ENCODE measurements at regions not wholly inside any gene's neighbourhood (a gene's known extent, or its start where the extent isn't known, plus 50 kb on each side); places are given as distances from the start of the nearest gene placed in this dataset.
"Not testable (repeated sequence)": the region's sequence is repeated elsewhere in the genome, so short reads cannot be mapped to it uniquely, and the experiment has no call there.

DNA sequence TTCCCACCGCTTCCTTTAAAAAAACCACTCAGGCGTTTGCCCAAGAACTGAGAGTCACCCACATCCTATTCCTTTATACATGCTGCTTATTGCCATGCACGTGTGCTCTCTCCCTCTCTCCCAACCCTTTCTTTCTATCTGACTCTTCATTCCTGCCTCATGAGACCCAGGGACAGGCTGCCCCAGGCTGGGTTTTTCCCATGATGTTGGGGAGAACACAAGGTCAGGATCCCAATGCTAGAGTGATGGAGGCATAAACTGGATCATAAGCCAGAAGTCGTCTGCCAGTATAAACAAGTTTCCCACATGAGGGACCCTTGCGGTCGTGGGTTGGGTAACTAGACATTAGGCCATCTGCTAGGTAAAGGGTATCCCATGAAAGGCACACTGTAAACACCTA, 64.9 kb downstream of the CD2 start:
- no peak for DNase-seq

DNA sequence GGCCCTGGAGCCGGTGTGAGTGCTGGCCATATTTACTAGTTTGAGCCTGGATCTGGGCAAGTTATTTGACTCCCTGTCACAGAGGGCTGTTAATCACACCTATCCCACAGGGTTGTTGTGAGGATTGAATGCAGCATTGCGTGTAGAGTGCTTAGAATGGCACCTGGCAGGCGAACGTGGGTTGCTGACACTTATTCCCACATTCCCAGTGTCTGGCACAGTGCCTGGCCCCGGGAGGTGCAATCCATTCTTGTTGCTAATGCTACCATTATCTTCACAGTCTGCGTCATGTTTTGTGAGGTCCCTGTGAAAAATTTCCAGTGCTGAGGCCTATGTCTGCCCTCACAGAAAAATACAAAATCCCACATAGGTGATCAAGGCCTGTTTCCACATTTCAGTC, 66.1 kb downstream of the CD2 start:
- DNase-seq: no peak

DNA sequence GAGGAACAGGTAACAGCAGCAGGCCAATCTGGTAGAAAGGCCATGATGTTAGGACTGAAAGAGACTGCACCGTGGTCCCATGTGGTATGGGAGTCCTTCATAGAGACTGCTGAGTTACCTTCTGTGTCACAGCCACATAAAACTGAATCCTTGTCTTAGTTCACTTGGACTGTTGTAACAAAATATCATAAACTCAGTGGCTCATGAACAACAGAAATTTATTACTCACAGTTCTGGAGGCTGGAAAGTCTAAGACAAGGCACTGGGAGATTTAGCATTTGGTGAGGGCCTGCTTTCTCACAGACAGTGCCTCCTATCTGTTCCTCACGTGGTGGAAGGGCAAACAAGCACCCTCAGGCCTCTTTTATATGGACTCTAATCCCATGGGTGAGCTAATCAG, 67.5 kb downstream of the CD2 start:
- DNase-seq: no peak

DNA sequence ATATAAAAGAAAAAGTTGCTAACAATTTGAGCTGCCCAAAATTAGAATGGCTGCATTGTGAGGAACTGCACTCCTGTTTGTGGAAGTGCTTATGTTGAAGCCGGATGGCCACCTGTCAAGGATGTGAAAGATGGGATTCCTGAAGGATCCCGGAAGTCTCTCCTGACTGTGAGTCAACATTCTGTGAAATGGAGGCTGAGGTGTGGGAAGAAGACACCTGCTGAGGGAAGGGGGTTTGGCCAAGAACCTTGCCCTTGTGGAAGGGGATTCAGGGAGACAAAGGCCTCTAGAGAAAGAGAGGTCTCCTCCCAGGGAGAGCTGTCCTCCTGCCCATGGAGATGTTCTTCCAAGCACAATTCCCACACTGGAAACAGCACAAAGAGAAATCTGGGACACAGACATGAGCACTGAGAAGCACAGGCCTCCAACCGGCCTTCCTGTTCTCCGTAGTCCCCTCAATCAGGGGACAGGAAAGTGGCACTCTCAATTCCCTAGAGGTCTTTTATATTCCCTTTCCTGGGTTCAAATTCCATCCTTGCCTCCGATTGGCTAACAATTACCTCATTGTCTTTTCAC, 70.5 kb downstream of the CD2 start:
- DNase-seq: peak; percentile 50

DNA sequence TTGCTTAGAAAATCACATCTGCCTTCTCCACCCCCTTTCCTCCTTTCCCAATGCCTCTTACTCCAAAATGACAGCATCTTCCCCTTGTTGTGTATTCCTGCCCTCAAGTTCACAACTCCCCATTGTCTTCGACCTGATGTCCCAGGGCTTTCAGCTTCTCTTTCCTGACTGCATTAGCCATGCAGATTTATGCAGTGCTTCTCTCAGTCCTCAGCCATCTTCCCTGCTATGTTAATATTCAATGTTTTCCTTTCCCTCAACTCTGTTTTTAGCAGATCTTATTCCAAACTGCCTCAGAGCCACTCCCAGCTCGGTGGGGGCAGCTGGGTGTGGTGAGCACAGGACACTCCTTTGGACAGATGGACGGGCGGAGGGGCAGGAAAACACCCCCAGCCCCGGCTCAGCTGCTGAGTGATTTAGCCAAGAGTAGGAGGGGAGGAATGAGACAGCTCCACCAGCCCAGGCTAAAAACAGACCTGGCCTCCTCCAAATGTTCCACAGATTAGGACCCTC, 71.0 kb downstream of the CD2 start:
- DNase-seq: peak; percentile 97

DNA sequence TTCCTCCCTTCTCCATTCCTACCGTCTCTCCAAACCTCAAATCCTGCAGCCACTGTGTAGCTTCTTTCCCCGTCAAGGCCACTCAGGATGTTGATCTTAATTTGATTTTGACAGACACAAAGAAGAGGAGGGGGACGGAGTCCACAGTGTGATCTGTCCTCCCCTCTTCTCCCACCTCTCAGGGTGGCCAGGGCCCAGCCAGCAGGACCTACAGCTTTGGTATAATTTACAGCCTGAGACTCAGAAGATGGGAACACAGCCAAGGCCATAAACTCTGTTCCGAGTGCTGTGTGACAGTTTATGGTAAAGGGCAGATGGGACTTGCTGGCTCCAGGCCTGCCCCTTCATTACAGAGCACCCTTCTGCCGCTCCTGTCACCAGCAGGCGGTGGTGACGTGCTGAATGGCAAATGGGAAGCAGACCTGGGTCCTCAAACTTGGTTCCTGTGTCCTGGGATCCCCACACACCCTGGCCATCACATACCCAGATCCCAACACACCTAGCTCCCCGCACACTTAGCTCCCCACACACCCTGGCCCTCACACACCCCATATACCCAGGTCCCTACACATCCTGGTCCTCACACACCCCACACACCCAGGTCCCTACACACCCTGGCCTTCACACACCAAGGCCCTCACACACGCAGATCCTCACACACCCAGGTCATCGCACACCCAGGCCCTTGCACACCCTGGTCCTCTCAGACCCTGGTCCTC, 71.6 kb downstream of the CD2 start:
- DNase-seq: peak; percentile 93

DNA sequence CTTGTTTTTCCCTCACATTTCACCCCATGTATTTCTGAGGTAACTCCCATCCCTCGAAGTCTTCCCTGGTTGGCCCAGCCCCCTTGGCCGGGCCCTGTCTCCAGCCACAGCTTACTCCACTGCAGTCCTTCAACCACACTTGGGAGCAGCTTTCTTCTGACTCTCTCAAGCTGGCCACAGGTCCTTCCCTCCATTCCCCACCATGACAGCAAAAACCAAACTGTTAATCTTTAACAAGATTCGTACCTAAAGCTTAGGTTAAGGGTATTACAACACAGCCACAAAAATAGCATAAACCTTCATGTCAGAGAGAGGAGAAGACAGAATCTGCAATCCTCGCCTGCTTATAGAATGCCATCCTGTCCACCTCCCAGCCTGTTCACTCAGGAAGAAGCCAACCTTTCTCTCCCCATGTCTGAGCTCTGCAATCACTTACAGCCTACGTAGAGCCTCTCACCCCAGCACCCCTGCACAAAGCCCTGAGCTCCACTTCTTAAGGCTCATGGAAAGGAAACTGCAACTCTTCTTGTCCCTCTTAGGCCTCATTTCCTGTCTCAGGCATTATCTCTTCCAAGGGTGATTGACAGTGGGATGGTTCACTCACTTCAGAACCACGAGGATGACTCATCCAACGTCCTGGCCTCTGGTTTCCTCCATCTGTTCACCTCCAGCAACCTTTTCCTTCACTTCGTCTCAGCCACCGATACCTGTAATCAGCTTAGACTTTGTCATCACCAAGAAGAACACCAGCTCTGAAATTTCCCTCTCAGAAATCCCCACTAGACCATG, 72.8 kb downstream of the CD2 start:
- no peak for DNase-seq

DNA sequence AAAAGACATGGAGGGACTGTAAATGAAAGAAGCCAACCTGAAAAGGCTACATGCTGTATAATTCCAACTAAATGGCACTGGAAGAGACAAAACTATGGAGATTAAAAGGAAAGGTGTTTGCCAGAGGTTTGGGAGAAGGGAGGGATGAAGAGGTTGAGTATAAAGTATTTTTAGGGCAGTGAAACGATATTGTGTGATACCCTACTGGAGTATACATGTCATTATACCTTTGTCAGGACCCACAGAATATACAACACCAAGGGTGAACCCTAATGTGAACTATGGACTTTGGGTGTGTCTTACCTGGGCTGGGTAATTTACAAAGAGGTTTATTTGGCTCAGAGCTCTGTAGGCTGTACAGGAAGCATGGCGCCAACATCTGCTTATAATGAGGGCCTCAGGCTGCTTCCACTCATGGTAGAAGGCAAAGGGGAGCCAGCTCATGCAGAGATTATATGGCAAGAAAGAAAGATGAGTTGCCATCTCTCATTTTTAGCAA, 73.4 kb downstream of the CD2 start:
- DNase-seq: no peak

DNA sequence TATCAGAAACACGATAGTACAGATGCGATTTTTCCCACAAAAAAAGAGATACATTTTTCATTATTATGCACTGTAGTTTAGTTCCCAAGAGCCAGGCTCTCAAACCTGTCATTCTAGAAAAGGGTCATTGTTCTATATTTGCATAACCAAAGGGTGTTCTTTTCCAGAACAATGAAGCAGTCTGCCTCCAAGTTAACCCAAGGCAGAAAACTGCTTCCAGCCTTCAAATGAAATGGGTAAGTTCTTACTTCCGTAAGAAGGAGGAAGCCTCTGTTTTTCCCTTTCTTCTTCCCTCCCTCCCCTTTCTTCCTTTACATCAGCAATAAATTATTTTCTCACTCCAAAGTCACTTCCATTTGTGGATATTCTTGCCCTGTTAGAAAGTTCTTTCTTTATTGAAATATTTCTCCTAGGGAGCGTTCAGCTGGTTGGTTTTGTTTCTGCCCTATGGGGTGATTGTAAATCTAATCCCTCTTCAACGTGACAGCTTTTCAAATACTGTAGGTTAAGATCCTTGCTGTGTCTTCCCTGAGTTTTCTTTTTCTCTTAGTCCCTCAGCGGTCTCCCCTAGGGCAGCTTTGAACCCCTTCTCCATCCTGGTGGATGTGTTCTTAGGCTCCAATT, 77.3 kb upstream of the PTGFRN start:
- no peak for DNase-seq

DNA sequence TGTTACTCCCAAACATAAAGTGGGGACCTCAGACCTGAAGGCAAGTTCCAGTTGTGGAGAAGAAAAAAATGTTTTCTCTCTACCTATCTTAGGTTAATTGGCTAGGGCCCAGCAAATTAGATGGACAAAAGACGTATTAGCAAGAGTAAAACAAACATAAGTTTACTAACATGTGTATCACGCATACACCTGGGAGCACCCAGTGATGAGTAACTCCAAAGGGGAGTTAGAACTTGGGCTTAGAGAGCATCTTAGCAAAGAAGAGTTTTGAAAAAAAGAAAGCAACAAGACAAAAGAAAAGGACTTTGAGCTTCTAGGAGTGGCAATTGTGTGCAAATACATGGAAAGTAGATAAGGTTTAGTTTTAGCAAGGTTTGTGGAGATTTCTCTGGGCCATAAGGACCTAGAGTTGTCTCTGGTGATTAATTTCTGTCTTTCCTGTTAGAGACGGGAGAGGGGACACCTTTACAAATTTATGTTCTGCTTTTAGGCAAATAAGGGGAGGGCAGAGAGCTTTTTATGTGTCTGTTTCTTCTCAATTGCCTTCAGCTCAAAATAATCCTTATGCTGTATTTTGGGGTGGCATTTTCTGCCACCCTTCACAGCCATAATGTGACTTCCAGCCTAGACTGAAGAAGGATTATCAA, 76.7 kb upstream of the PTGFRN start:
- no peak for DNase-seq

DNA sequence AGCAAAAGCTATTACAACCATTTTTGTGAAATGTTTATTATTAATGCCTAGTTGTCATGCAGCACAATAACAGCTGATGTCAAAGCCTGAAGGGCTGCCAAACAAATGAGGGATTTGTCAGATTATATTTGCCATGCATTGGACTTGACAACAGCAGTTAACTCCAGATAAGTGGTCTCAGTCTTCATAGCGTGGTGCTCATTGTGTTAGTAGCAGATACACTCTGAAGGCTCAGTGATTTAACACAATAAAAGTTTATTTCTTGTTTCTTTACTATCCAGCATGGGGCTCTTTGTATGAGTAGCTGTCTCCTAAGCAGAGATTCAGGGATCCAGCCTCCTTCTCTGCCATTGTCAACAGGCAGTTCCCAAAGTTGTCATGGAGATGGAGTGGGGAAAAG, 76.0 kb upstream of the PTGFRN start:
- DNase-seq: peak; percentile 88

DNA sequence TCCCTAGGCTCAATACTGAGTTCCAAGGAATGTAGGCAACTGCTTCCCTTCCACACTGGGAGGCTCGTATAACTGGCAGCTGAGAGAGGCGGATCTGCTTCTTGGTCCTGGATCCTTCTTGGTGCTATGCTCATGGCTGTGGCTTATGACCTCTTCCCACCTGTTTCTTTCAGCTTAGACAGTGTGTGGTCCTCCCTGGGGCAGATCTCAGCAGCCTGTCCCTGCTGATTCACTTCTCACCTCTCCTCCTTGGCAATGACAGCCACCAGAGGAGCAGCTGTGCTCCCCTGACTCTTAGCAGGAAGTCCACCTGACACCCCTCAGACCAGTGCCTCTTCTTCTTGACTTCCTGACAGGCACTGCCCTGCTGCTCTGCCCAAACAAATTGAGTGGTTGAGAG, 75.1 kb upstream of the PTGFRN start:
- peak; percentile 75 for DNase-seq

DNA sequence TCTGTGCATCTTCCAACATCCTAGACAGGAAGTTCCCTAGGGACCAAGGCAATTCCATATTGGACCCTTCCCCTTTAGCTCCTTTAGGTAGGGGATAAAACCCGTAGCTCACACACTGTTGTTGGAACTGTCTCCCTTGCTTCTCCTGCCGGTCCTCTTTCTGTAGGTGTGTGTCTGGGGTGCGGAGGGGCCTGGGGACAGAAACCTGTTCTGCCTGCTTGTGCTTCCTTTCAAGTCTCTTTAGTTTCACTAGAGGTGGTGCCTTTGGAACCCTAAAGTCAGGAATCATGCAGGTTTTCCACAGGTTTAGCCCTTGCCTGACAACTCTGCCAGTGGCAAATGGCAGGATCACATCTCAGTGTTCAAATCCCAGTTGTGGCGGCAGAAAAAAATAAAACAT, 74.6 kb upstream of the PTGFRN start:
- no peak for DNase-seq

DNA sequence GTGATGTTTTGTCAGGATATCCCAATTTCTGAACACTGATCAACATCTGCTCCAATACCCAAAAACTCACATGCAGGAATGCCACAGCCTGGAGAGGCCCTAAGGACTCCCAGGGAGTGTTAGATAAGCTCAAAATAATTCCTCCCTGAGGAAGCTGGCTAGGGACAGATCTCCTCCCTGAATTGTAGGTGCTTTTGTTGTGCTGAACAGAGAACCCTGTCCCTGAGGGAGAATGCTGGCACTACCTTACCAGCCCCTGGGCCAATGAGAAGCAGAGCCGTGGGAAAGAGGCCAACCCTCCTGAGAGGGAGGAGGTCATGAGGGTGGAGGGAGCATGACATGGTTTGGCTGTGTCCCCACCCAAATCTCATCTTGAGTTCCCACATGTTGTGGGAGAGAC, 73.6 kb upstream of the PTGFRN start:
- no peak for DNase-seq

DNA sequence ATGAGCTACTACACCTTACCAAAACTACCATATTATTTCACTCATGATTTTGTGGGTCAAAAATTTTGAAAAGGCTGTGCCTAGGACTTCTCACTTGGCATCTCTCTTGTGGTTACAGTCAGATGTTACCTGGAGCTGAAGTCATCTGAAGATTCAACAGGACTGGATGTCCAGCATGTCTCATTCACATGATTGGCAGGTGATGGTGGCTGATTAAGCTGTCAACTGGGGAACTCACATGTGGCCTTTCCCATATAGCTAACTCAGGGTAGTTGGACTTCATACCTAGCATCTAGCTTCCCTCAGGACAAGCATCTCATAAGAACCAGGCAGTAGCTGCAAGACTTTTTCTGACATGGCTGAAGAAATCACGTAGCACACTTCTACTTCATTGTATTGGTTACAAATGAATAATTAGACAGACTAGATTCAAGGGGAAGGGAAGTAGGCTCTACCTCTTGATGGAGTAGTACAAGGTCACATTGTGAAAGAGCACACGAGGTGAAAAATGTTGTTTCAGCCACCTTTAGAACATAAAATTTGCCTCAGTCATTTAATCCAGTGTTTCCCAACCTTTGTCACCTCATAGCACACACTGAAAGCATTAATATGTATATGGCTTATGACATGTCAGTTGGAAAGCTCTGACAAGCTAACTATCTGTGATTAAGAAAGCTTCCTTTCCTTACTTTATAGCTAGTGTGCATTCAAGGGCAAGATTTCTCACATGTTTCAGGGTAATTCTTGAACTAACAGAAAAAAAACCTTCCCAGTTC, 68.0 kb upstream of the PTGFRN start:
- DNase-seq: no peak

DNA sequence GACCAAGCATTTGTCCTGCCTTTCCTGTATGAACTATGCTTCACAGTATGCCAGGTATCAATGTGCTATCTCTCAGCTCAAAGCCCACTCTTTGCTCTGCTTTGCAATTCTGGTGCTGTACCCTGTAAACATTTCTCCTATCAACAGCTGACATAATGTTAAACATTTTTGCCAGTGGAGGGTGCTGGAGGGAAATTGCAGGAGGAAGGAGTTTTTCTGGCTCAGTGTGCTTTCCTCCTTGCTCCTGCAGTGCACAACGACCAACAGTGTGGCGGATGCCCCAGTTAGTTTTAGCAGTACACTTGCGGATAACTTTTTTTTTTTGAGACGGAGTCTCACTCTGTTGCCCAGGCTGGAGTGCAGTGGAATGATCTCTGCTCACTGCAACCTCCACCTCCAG, 67.1 kb upstream of the PTGFRN start:
- peak; percentile 56 for DNase-seq

DNA sequence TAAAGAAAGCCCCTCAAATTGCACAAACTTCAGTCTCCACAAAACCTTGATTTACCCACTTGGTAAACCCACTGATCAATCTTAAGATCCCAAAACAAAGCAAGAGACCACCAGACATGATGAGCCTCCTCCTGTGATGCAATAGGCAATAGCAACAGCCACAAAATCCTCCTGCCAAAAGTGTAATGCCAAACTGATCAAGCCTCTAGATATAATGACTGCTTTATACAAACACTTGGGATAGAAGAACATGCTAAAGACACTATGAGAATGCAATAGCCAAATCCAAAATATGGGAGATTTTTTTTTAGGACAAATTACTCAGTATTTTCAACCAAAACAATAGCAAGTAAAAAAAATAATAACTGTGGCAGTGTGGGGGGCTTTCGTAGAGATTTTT, 64.9 kb upstream of the PTGFRN start:
- DNase-seq: no peak

DNA sequence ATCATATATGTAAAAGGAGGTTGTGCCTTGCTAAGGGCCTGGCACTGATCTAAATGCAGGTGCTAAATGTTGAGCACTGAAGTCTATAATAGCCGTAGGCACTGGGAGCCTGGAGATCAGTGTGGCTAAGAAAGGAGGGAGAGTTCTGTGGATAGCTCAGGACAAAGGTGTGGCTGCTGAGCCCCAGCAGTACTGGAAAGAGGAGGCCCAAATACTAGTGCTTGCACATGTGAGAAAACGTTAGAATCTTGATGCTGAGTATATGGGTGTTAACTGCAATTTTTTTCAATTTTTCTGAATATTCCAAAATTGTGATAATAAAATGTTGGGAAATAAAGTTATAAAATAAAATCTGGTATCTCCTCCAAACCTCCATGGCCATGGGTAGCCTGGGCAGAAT, 62.5 kb upstream of the PTGFRN start:
- no peak for DNase-seq

DNA sequence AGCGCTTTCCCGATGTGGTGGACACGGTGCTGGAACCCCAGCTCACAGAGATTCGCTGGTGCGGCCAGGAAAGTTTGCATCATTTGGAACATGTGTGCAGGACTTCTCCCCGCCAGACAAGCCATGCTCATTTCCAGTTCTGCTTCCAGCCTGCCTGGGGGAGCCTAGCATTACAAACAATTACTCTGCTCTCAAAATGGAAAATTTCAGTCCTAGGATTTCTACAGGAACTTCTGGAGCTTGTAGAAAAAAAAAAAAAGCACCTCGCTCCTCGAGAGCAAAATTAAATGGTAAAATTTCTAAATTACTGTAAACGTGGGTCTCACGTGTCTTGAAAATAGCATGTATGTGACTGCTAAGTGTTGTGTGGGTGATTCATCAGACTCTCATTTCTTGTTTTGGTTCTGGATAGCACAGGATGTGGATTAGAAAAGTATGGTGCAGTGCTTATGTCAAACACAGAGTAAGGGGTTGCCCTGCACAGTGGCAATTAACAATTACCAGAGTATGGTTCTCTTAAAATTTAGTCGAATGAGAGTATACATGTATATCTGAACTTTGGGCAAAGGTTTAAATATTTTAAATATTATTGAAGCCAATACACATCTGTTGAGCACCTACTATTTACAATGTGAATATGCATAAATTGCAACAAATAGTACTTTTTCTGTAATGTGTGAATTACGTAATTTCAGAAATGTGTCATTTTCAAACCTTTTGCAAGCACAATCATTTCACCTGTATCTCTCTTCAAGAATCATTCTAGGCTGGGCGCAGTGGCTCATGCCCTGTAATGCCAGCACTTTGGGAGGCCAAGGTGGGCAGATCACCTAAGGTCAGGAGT, 61.8 kb upstream of the PTGFRN start:
- peak; percentile 92 for DNase-seq

DNA sequence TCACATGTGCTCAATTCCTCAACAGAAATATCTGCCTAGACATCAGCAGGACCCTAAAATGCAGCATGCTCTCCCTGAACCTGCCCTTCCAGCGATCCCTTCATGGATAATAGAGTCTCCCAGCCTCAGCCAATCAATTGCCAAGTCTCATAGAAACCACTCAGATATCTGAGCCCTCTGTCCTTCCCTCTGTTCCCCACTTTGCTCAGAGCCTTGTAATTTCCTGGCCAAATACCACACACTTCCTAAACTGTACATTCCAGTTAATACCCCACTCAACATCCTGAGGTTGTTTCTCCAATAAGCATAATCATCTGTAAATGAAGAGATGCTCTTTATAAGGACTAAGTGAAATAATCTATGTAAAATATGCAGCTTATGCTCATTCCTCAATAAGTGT, 59.3 kb upstream of the PTGFRN start:
- DNase-seq: no peak

DNA sequence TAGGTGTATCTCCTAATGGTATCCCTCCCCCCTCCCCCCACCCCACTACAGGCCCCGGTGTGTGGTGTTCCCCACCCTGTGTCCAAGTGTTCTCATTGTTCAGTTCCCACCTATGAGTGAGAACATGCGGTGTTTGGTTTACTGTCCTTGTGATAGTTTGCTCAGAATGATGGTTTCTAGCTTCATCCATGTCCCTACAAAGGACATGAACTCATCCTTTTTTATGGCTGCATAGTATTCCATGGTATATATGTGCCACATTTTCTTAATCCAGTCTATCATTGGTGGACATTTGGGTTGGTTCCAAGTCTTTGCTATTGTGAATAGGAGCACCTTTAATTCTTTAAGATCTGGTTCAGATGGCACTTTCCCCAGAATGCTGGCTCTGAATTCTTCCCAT, 58.5 kb upstream of the PTGFRN start:
- DNase-seq: not testable (repeated sequence)
